ENCODE measurements at regions not wholly inside any gene's neighbourhood (a gene's known extent, or its start where the extent isn't known, plus 50 kb on each side); places are given as distances from the start of the nearest gene placed in this dataset.

DNA sequence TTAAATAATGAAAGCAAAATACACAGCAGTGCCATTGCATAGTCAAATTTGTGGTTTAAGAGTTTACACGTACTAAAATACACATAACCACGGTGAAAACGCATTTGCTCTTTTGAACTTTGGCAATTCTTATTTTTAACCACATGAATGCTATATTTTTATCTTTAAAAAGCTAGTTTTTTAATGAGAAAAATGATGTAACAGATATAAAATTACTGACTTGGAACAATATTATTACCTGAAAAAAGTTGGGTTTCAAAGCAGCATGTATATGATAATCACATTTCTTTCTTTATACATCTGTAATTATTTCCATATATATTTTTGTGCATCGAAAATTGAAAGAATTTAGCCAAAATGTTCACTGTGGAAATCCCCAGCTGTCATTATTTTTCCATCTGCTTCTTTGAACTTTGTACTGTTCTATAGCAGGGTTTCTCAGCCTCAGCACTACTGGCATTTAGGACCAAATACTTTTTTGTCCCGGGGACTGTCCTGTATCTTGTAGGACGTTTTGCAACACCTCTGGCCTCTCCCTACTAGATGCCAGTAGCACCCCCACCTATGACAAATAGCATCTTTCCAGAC, 75.9 kb upstream of the CAB39 start:
- TF ChIP-seq, protein P1, sequence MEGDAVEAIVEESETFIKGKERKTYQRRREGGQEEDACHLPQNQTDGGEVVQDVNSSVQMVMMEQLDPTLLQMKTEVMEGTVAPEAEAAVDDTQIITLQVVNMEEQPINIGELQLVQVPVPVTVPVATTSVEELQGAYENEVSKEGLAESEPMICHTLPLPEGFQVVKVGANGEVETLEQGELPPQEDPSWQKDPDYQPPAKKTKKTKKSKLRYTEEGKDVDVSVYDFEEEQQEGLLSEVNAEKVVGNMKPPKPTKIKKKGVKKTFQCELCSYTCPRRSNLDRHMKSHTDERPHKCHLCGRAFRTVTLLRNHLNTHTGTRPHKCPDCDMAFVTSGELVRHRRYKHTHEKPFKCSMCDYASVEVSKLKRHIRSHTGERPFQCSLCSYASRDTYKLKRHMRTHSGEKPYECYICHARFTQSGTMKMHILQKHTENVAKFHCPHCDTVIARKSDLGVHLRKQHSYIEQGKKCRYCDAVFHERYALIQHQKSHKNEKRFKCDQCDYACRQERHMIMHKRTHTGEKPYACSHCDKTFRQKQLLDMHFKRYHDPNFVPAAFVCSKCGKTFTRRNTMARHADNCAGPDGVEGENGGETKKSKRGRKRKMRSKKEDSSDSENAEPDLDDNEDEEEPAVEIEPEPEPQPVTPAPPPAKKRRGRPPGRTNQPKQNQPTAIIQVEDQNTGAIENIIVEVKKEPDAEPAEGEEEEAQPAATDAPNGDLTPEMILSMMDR (IDR thresholded peaks at IDR 0.05), result no peak
- no peak for TF ChIP-seq POLR2A (IDR thresholded peaks at IDR 0.05)

Measured in testis (tissue), 2 donors.